ENCODE measurements at regions not wholly inside any gene's neighbourhood (a gene's known extent, or its start where the extent isn't known, plus 50 kb on each side); places are given as distances from the start of the nearest gene placed in this dataset.

DNA sequence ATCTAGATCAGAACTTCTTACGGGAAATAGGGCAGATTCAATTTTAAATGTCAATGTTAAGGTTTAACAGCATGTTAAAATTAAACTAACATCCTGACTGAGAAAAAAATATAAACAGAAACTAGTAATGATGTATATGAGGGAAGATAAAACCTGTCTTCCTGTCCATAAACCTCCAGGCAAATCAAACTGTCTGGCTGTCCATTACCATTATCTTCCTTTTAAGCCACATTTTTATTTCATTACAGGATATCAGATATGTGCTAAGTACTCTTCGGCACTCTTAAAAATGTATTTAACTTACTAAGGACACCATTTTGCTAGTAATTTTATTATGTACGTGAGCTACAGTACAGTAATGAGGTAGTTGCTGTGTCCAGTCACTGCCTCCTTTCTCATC lies 1461.7 kb upstream of the ALCAM start:
- Histone ChIP-seq H3K4me3 (ENCODE audit: low read length) (no peak overlapping the region), H3K4me2 (ENCODE audit: low read length) (no peak overlapping the region), H4K20me1 (ENCODE audit: insufficient read depth) (no peaks in the 10 kb centered on the region), H3F3A (ENCODE audit: insufficient read depth, low read length, poor library complexity, severe bottlenecking) (no peaks in the 10 kb centered on the region), H3K27ac (ENCODE audit: low read length) (no peak overlapping the region), H3K9me3 (ENCODE audit: low read length) (no peaks in the 10 kb centered on the region), H3K9me2 (ENCODE audit: insufficient read depth, low read length) (no peaks in the 10 kb centered on the region), H3K79me2 (replicated peaks; ENCODE audit: insufficient read depth, low read length) (no peaks in the 10 kb centered on the region), H3K9ac (ENCODE audit: low read length) (no peak overlapping the region), H3K36me3 (ENCODE audit: insufficient read depth, low read length) (no peaks in the 10 kb centered on the region), H3K27me3 (ENCODE audit: insufficient read depth, low read depth, low read length) (no peaks in the 10 kb centered on the region), H2AFZ (ENCODE audit: low read depth, low read length) (no peak overlapping the region)
- no peak for TF ChIP-seq EP300 (conservative IDR thresholded peaks at IDR 0.05; ENCODE audit: poor library complexity, severe bottlenecking)
- no peak for TF ChIP-seq POLR2AphosphoS5 (IDR thresholded peaks at IDR 0.05)
- TF ChIP-seq EZH2 (IDR thresholded peaks at IDR 0.05; ENCODE audit: borderline replicate concordance, insufficient read depth, low read length, poor library complexity, severe bottlenecking) = no peak
- TF ChIP-seq MXI1 (conservative IDR thresholded peaks at IDR 0.05; ENCODE audit: poor library complexity, severe bottlenecking) = no peak

DNA sequence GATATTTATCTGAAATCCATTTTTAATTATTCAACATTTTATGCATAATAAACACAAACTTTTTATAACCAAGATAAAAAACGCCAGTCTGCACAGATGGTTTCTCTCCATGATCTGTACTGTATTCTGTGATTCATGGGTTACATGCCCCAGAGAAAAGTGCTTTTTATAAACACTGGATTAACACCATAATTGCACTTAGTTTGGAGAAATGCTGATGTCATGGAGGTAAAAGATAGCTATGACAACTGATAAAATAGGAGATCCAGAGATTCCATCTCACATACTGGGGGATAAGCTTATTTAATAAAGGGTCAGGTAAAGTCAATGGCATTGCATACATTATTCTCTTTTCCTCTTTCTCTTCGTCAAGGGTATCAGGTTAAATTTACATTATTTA lies 1460.4 kb upstream of the ALCAM start:
- Histone ChIP-seq H3K27ac (ENCODE audit: low read length) (no peak overlapping the region), H3K36me3 (ENCODE audit: insufficient read depth, low read length) (no peaks in the 10 kb centered on the region), H3K9me3 (ENCODE audit: low read length) (no peaks in the 10 kb centered on the region), H3K27me3 (ENCODE audit: insufficient read depth, low read depth, low read length) (no peaks in the 10 kb centered on the region), H3K79me2 (replicated peaks; ENCODE audit: insufficient read depth, low read length) (no peaks in the 10 kb centered on the region), H3K9me2 (ENCODE audit: insufficient read depth, low read length) (no peaks in the 10 kb centered on the region), H3K4me3 (ENCODE audit: low read length) (no peak overlapping the region), H3K9ac (ENCODE audit: low read length) (no peak overlapping the region), H3K4me2 (ENCODE audit: low read length) (no peak overlapping the region), H2AFZ (ENCODE audit: low read depth, low read length) (no peak overlapping the region), H3F3A (ENCODE audit: insufficient read depth, low read length, poor library complexity, severe bottlenecking) (no peaks in the 10 kb centered on the region), H4K20me1 (ENCODE audit: insufficient read depth) (no peaks in the 10 kb centered on the region)
- TF ChIP-seq SMC3 (conservative IDR thresholded peaks at IDR 0.05; ENCODE audit: poor library complexity) = no peak
- TF ChIP-seq EZH2 (IDR thresholded peaks at IDR 0.05; ENCODE audit: borderline replicate concordance, insufficient read depth, low read length, poor library complexity, severe bottlenecking) = no peak
- TF ChIP-seq, protein P1, sequence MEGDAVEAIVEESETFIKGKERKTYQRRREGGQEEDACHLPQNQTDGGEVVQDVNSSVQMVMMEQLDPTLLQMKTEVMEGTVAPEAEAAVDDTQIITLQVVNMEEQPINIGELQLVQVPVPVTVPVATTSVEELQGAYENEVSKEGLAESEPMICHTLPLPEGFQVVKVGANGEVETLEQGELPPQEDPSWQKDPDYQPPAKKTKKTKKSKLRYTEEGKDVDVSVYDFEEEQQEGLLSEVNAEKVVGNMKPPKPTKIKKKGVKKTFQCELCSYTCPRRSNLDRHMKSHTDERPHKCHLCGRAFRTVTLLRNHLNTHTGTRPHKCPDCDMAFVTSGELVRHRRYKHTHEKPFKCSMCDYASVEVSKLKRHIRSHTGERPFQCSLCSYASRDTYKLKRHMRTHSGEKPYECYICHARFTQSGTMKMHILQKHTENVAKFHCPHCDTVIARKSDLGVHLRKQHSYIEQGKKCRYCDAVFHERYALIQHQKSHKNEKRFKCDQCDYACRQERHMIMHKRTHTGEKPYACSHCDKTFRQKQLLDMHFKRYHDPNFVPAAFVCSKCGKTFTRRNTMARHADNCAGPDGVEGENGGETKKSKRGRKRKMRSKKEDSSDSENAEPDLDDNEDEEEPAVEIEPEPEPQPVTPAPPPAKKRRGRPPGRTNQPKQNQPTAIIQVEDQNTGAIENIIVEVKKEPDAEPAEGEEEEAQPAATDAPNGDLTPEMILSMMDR (IDR thresholded peaks at IDR 0.05; ENCODE audit: poor library complexity, severe bottlenecking) = no peak
- no peak for TF ChIP-seq EP300 (conservative IDR thresholded peaks at IDR 0.05; ENCODE audit: poor library complexity, severe bottlenecking)
- TF ChIP-seq MXI1 (conservative IDR thresholded peaks at IDR 0.05; ENCODE audit: poor library complexity, severe bottlenecking) = no peak
- no peak for TF ChIP-seq POLR2AphosphoS5 (IDR thresholded peaks at IDR 0.05)
- TF ChIP-seq TAF1 (IDR thresholded peaks at IDR 0.05; ENCODE audit: low read depth) = no peak
- no peak for TF ChIP-seq RAD21 (conservative IDR thresholded peaks at IDR 0.05)

DNA sequence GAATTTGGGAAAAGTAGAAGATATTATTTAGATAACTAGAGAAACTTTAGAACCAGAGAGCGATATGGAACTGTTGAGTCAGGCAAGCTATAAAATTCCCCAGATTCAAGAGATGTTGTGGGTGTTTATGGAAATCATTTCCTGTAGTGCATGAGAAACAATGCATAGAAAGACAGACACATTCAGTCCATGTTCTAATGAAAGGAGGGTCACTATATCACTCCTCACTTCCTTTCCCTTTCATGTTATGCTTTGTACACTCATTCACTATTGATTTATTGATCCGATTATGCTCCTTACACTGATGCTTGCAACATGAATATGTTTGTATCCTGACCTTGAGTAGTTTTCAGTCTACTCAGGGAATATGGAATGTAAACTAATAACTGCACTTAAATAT lies 1459.9 kb upstream of the ALCAM start:
- Histone ChIP-seq H2AFZ (ENCODE audit: low read depth, low read length) (no peak overlapping the region), H3K9ac (ENCODE audit: low read length) (no peak overlapping the region), H3K9me2 (ENCODE audit: insufficient read depth, low read length) (no peaks in the 10 kb centered on the region), H3K27me3 (ENCODE audit: insufficient read depth, low read depth, low read length) (no peaks in the 10 kb centered on the region), H3F3A (ENCODE audit: insufficient read depth, low read length, poor library complexity, severe bottlenecking) (no peaks in the 10 kb centered on the region), H3K79me2 (replicated peaks; ENCODE audit: insufficient read depth, low read length) (no peaks in the 10 kb centered on the region), H3K4me3 (ENCODE audit: low read length) (no peak overlapping the region), H3K36me3 (ENCODE audit: insufficient read depth, low read length) (no peaks in the 10 kb centered on the region), H3K27ac (ENCODE audit: low read length) (no peak overlapping the region), H3K4me2 (ENCODE audit: low read length) (no peak overlapping the region), H4K20me1 (ENCODE audit: insufficient read depth) (no peaks in the 10 kb centered on the region), H3K9me3 (ENCODE audit: low read length) (no peaks in the 10 kb centered on the region)
- TF ChIP-seq MXI1 (conservative IDR thresholded peaks at IDR 0.05; ENCODE audit: poor library complexity, severe bottlenecking) (no peak), POLR2AphosphoS5 (IDR thresholded peaks at IDR 0.05) (no peak), TAF1 (IDR thresholded peaks at IDR 0.05; ENCODE audit: low read depth) (no peak), EP300 (conservative IDR thresholded peaks at IDR 0.05; ENCODE audit: poor library complexity, severe bottlenecking) (no peak), RAD21 (conservative IDR thresholded peaks at IDR 0.05) (no peak), SMC3 (conservative IDR thresholded peaks at IDR 0.05; ENCODE audit: poor library complexity) (no peak), EZH2 (IDR thresholded peaks at IDR 0.05; ENCODE audit: borderline replicate concordance, insufficient read depth, low read length, poor library complexity, severe bottlenecking) (no peak)
- TF ChIP-seq, protein P2, sequence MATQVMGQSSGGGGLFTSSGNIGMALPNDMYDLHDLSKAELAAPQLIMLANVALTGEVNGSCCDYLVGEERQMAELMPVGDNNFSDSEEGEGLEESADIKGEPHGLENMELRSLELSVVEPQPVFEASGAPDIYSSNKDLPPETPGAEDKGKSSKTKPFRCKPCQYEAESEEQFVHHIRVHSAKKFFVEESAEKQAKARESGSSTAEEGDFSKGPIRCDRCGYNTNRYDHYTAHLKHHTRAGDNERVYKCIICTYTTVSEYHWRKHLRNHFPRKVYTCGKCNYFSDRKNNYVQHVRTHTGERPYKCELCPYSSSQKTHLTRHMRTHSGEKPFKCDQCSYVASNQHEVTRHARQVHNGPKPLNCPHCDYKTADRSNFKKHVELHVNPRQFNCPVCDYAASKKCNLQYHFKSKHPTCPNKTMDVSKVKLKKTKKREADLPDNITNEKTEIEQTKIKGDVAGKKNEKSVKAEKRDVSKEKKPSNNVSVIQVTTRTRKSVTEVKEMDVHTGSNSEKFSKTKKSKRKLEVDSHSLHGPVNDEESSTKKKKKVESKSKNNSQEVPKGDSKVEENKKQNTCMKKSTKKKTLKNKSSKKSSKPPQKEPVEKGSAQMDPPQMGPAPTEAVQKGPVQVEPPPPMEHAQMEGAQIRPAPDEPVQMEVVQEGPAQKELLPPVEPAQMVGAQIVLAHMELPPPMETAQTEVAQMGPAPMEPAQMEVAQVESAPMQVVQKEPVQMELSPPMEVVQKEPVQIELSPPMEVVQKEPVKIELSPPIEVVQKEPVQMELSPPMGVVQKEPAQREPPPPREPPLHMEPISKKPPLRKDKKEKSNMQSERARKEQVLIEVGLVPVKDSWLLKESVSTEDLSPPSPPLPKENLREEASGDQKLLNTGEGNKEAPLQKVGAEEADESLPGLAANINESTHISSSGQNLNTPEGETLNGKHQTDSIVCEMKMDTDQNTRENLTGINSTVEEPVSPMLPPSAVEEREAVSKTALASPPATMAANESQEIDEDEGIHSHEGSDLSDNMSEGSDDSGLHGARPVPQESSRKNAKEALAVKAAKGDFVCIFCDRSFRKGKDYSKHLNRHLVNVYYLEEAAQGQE (IDR thresholded peaks at IDR 0.05; ENCODE audit: borderline replicate concordance) = no peak
- TF ChIP-seq, protein P1 (IDR thresholded peaks at IDR 0.05; ENCODE audit: poor library complexity, severe bottlenecking) = no peak
